RPMI7951 (cell line): ENCODE measurements at regions not wholly inside any gene's neighbourhood (a gene's known extent, or its start where the extent isn't known, plus 50 kb on each side); places are given as distances from the start of the nearest gene placed in this dataset.

Source experiments
- DNase-seq: peaks from one replicate; pipeline ENCODE4 v3.0.0-alpha.2; 2012; ENCODE audit warnings: low read depth

- DNase-seq = no peak
These were observed 193.3 kb downstream of the LY86 start for GRCh38 chr6:6781873-6782227.

GRCh38 chr6:6783721-6784120 lies 195.2 kb downstream of the LY86 start:
- no peak for DNase-seq

GRCh38 chr6:6784514-6785162 lies 196.1 kb downstream of the LY86 start:
- no peak for DNase-seq

GRCh38 chr6:6785163-6785521 lies 196.6 kb downstream of the LY86 start:
- no peak for DNase-seq

- DNase-seq = no peak
These were observed 200.0 kb downstream of the LY86 start for GRCh38 chr6:6788394-6789032.

GRCh38 chr6:6790393-6790792 lies 201.9 kb downstream of the LY86 start:
- DNase-seq = no peak

GRCh38 chr6:6790891-6791290 lies 202.4 kb downstream of the LY86 start:
- peak; percentile 20 for DNase-seq

GRCh38 chr6:6793388-6794250 lies 205.1 kb downstream of the LY86 start:
- no peak for DNase-seq

GRCh38 chr6:6795393-6795792 lies 206.9 kb downstream of the LY86 start:
- no peak for DNase-seq

GRCh38 chr6:6796818-6797217 lies 208.3 kb downstream of the LY86 start:
- DNase-seq = no peak

GRCh38 chr6:6798448-6798860 lies 209.9 kb downstream of the LY86 start:
- no peak for DNase-seq

GRCh38 chr6:6801005-6801335 lies 212.4 kb downstream of the LY86 start:
- no peak for DNase-seq

GRCh38 chr6:6801635-6802218 lies 213.2 kb downstream of the LY86 start:
- DNase-seq = no peak

- DNase-seq = no peak
These were observed 214.9 kb downstream of the LY86 start for GRCh38 chr6:6803180-6803977.

GRCh38 chr6:6804843-6805615 lies 216.5 kb downstream of the LY86 start:
- DNase-seq = no peak

GRCh38 chr6:6806844-6807518 lies 218.5 kb downstream of the LY86 start:
- no peak for DNase-seq

GRCh38 chr6:6808343-6808742 lies 219.8 kb downstream of the LY86 start:
- DNase-seq = no peak

GRCh38 chr6:6808915-6809314 lies 220.4 kb downstream of the LY86 start:
- no peak for DNase-seq

- DNase-seq = no peak
These were observed 222.2 kb downstream of the LY86 start for GRCh38 chr6:6810727-6811126.
